ENCODE measurements at regions not wholly inside any gene's neighbourhood (a gene's known extent, or its start where the extent isn't known, plus 50 kb on each side); places are given as distances from the start of the nearest gene placed in this dataset.

DNA sequence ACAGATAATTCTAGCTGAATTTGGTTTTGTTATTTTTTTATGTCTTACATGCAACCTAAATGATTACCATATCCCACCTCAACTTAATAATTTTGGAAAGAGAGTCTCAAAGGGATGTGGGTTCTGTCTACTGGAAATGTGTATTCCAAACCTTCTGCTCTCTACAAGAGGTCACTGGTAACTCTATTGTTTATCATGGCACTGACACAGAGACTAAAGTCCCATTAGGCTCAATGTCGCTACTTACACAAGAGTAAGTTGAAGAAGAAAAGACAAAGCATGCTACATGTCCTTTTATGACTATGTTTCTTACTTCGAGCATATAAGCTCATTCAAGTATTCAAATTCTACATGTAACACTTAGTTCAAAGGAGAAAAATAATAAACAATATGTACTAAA, 460.3 kb upstream of the EPHA6 start:
- no peak for ATAC-seq
- TF ChIP-seq ZFP3 (CRISPR knock-in tag; IDR thresholded peaks at IDR 0.05) (no peak), SNAI2 (CRISPR knock-in tag; IDR thresholded peaks at IDR 0.05) (no peak), ESRRG (CRISPR knock-in tag; IDR thresholded peaks at IDR 0.05) (no peak), ISL1 (CRISPR knock-in tag; IDR thresholded peaks at IDR 0.05) (no peak), CSDC2 (CRISPR knock-in tag; IDR thresholded peaks at IDR 0.05) (no peak), ZNF8 (CRISPR knock-in tag; IDR thresholded peaks at IDR 0.05) (no peak), ZFP30 (CRISPR knock-in tag; IDR thresholded peaks at IDR 0.05) (no peak), GLIS3 (CRISPR knock-in tag; IDR thresholded peaks at IDR 0.05) (no peak), OSR1 (CRISPR knock-in tag; IDR thresholded peaks at IDR 0.05) (no peak), ZNF565 (CRISPR knock-in tag; conservative IDR thresholded peaks at IDR 0.05; ENCODE audit: low read depth) (no peak)
- TF ChIP-seq, protein P1, sequence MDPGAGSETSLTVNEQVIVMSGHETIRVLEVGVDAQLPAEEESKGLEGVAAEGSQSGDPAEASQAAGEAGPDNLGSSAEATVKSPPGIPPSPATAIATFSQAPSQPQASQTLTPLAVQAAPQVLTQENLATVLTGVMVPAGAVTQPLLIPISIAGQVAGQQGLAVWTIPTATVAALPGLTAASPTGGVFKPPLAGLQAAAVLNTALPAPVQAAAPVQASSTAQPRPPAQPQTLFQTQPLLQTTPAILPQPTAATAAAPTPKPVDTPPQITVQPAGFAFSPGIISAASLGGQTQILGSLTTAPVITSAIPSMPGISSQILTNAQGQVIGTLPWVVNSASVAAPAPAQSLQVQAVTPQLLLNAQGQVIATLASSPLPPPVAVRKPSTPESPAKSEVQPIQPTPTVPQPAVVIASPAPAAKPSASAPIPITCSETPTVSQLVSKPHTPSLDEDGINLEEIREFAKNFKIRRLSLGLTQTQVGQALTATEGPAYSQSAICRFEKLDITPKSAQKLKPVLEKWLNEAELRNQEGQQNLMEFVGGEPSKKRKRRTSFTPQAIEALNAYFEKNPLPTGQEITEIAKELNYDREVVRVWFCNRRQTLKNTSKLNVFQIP (CRISPR knock-in tag; IDR thresholded peaks at IDR 0.05; ENCODE audit: borderline replicate concordance, low read depth): no peak
- TF ChIP-seq, protein P2, sequence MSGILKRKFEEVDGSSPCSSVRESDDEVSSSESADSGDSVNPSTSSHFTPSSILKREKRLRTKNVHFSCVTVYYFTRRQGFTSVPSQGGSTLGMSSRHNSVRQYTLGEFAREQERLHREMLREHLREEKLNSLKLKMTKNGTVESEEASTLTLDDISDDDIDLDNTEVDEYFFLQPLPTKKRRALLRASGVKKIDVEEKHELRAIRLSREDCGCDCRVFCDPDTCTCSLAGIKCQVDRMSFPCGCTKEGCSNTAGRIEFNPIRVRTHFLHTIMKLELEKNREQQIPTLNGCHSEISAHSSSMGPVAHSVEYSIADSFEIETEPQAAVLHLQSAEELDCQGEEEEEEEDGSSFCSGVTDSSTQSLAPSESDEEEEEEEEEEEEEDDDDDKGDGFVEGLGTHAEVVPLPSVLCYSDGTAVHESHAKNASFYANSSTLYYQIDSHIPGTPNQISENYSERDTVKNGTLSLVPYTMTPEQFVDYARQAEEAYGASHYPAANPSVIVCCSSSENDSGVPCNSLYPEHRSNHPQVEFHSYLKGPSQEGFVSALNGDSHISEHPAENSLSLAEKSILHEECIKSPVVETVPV (CRISPR knock-in tag; IDR thresholded peaks at IDR 0.05): no peak

DNA sequence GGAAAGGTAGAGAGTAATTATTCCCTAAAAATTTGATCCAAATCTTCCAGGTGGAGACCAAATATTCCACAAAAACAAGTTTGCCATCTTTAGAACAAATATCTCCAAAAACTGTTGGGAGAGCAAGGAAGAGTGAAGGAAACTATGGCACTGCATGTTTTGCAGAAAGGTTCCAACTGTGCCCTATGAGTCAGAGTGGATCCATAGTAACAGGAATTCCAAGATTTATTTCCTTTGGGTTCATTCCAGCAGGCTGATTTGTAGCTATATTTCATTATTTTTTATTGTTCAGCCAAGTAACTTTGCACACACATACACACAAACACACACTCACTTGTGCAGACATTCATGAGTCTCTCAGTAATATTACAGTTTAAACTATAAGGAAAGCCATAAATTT, 459.7 kb upstream of the EPHA6 start:
- no peak for ATAC-seq
- TF ChIP-seq GLIS3 (CRISPR knock-in tag; IDR thresholded peaks at IDR 0.05) (no peak), ZC3H10 (CRISPR knock-in tag; IDR thresholded peaks at IDR 0.05) (no peak), ZFP3 (CRISPR knock-in tag; IDR thresholded peaks at IDR 0.05) (no peak), TCF4 (CRISPR knock-in tag; IDR thresholded peaks at IDR 0.05; ENCODE audit: borderline replicate concordance) (no peak)

DNA sequence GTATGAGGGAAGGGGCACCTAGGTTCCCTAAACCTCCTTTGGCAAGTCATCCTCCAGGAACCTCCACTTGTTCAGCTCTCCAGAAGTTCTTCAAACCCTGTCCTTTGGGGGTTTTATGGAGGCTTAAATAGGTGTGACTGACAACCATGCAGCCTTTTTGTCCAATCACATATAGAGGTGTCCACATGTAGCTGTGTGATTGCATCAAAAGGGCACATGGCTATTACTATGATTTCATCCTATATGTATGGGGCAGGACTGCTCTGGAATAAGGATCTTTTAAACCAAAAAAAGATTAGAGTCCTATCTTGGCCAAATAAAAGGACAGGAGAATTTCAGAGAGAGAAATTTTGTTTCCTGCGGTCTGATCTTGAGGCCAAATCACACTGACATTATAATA, 453.2 kb upstream of the EPHA6 start:
- ATAC-seq: no peak

More for the DNA sequence above, 453.2 kb upstream of the EPHA6 start:
- TF ChIP-seq ZNF70 (CRISPR knock-in tag; IDR thresholded peaks at IDR 0.05) (no peak), TCF4 (CRISPR knock-in tag; IDR thresholded peaks at IDR 0.05; ENCODE audit: borderline replicate concordance) (no peak), ZC3H10 (CRISPR knock-in tag; IDR thresholded peaks at IDR 0.05) (no peak), CSDC2 (CRISPR knock-in tag; IDR thresholded peaks at IDR 0.05) (no peak), BACH2 (CRISPR knock-in tag; IDR thresholded peaks at IDR 0.05; ENCODE audit: borderline replicate concordance) (no peak), TOX (CRISPR knock-in tag; IDR thresholded peaks at IDR 0.05; ENCODE audit: borderline replicate concordance) (no peak), ESRRG (CRISPR knock-in tag; IDR thresholded peaks at IDR 0.05) (no peak), RARB (CRISPR knock-in tag; IDR thresholded peaks at IDR 0.05) (no peak), ZNF8 (CRISPR knock-in tag; IDR thresholded peaks at IDR 0.05) (no peak), ZFP30 (CRISPR knock-in tag; IDR thresholded peaks at IDR 0.05) (no peak), ARNTL (CRISPR knock-in tag; IDR thresholded peaks at IDR 0.05; ENCODE audit: borderline replicate concordance, low read depth) (no peak), ZFP3 (CRISPR knock-in tag; IDR thresholded peaks at IDR 0.05) (no peak), GLIS3 (CRISPR knock-in tag; IDR thresholded peaks at IDR 0.05) (no peak), ISL1 (CRISPR knock-in tag; IDR thresholded peaks at IDR 0.05) (no peak)
- TF ChIP-seq, protein P1 (CRISPR knock-in tag; IDR thresholded peaks at IDR 0.05; ENCODE audit: borderline replicate concordance, low read depth): no peak
- TF ChIP-seq, protein P2 (CRISPR knock-in tag; IDR thresholded peaks at IDR 0.05): no peak
- TF ChIP-seq, protein P3, sequence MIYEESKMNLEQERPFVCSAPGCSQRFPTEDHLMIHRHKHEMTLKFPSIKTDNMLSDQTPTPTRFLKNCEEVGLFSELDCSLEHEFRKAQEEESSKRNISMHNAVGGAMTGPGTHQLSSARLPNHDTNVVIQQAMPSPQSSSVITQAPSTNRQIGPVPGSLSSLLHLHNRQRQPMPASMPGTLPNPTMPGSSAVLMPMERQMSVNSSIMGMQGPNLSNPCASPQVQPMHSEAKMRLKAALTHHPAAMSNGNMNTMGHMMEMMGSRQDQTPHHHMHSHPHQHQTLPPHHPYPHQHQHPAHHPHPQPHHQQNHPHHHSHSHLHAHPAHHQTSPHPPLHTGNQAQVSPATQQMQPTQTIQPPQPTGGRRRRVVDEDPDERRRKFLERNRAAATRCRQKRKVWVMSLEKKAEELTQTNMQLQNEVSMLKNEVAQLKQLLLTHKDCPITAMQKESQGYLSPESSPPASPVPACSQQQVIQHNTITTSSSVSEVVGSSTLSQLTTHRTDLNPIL (CRISPR knock-in tag; IDR thresholded peaks at IDR 0.05; ENCODE audit: low read depth): no peak
- TF ChIP-seq, protein P4, sequence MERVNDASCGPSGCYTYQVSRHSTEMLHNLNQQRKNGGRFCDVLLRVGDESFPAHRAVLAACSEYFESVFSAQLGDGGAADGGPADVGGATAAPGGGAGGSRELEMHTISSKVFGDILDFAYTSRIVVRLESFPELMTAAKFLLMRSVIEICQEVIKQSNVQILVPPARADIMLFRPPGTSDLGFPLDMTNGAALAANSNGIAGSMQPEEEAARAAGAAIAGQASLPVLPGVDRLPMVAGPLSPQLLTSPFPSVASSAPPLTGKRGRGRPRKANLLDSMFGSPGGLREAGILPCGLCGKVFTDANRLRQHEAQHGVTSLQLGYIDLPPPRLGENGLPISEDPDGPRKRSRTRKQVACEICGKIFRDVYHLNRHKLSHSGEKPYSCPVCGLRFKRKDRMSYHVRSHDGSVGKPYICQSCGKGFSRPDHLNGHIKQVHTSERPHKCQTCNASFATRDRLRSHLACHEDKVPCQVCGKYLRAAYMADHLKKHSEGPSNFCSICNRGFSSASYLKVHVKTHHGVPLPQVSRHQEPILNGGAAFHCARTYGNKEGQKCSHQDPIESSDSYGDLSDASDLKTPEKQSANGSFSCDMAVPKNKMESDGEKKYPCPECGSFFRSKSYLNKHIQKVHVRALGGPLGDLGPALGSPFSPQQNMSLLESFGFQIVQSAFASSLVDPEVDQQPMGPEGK (CRISPR knock-in tag; IDR thresholded peaks at IDR 0.05; ENCODE audit: borderline replicate concordance): no peak
